ENCODE measurements at regions not wholly inside any gene's neighbourhood (a gene's known extent, or its start where the extent isn't known, plus 50 kb on each side); places are given as distances from the start of the nearest gene placed in this dataset.

GRCh38 chr18:46266473-46266872 is 162.3 kb downstream of the HAUS1 start:
- DNase-seq, result no peak

- no peak for DNase-seq
Measured at GRCh38 chr18:46268671-46269070, 164.5 kb downstream of the HAUS1 start.

- DNase-seq, result no peak
Measured at GRCh38 chr18:46269275-46269674, 165.1 kb downstream of the HAUS1 start.

- DNase-seq, result no peak
Measured at GRCh38 chr18:46271488-46271887, 167.3 kb downstream of the HAUS1 start.

- DNase-seq, result no peak
Measured at GRCh38 chr18:46273861-46274260, 169.7 kb downstream of the HAUS1 start.

- DNase-seq, result no peak
Measured at GRCh38 chr18:46274266-46274665, 170.1 kb downstream of the HAUS1 start.

GRCh38 chr18:46275370-46275769 is 171.2 kb downstream of the HAUS1 start:
- DNase-seq, result no peak

GRCh38 chr18:46276748-46277147 is 172.6 kb downstream of the HAUS1 start:
- DNase-seq, result no peak

GRCh38 chr18:46278481-46279465 is 174.6 kb downstream of the HAUS1 start:
- DNase-seq, result no peak

- no peak for DNase-seq
Measured at GRCh38 chr18:46279673-46280072, 175.5 kb downstream of the HAUS1 start.

GRCh38 chr18:46281185-46282176 is 177.3 kb downstream of the HAUS1 start:
- peak; percentile 49 to 56 for DNase-seq

GRCh38 chr18:46282177-46282570 is 178.0 kb downstream of the HAUS1 start:
- DNase-seq, result no peak

- no peak for DNase-seq
Measured at GRCh38 chr18:46282646-46283045, 178.5 kb downstream of the HAUS1 start.

GRCh38 chr18:46283268-46283667 is 179.1 kb downstream of the HAUS1 start:
- DNase-seq, result no peak

GRCh38 chr18:46283895-46284295 is 179.7 kb downstream of the HAUS1 start:
- DNase-seq, result no peak

- DNase-seq, result no peak
Measured at GRCh38 chr18:46289463-46289862, 185.3 kb downstream of the HAUS1 start.

- DNase-seq, result no peak
Measured at GRCh38 chr18:46289931-46290330, 185.7 kb downstream of the HAUS1 start.

- no peak for DNase-seq
Measured at GRCh38 chr18:46290440-46291020, 186.3 kb downstream of the HAUS1 start.

- no peak for DNase-seq
Measured at GRCh38 chr18:46291149-46291548, 187.0 kb downstream of the HAUS1 start.

- no peak for DNase-seq
Measured at GRCh38 chr18:46293742-46294181, 189.6 kb downstream of the HAUS1 start.

- no peak for DNase-seq
Measured at GRCh38 chr18:46294318-46294717, 190.1 kb downstream of the HAUS1 start.

- DNase-seq, result no peak
Measured at GRCh38 chr18:46294751-46295150, 190.6 kb downstream of the HAUS1 start.

GRCh38 chr18:46295416-46295815 is 191.2 kb downstream of the HAUS1 start:
- DNase-seq, result no peak
